ENCODE measurements at regions not wholly inside any gene's neighbourhood (a gene's known extent, or its start where the extent isn't known, plus 50 kb on each side); places are given as distances from the start of the nearest gene placed in this dataset.

- peak overlapping the region; percentile 50 for H3K4me3 ChIP-seq (ENCODE audit: low read length)
- peak overlapping the region; percentile 97 for H3K27ac ChIP-seq (ENCODE audit: low read length)
- H3K36me3 ChIP-seq (ENCODE audit: insufficient read depth, low read depth, low read length), result peaks cover 4% of the 10 kb centered on the region; the same call in 1 of the 2 replicates
- H3K4me1 ChIP-seq (ENCODE audit: insufficient read depth, low read length), result peaks cover 40% of the 10 kb centered on the region
- H3K9me3 ChIP-seq (ENCODE audit: insufficient read depth, low read depth, low read length), result no peaks in the 10 kb centered on the region
- no peaks in the 10 kb centered on the region for H3K27me3 ChIP-seq (ENCODE audit: insufficient read depth, low read length)
- peak overlapping the region; percentile 76 for H3K9ac ChIP-seq (ENCODE audit: low read depth, low read length)
These were observed 111.6 kb upstream of the PTPN13 start for GRCh38 chr4:86482306-86483172.

- peak overlapping the region; percentile 4 for H3K27ac ChIP-seq (ENCODE audit: low read length)
- H3K27me3 ChIP-seq (ENCODE audit: insufficient read depth, low read length), result no peaks in the 10 kb centered on the region
- H3K9me3 ChIP-seq (ENCODE audit: insufficient read depth, low read depth, low read length), result no peaks in the 10 kb centered on the region
- peak overlapping the region; percentile 2; the same call in 1 of the 2 replicates for H3K4me3 ChIP-seq (ENCODE audit: low read length)
- no peak overlapping the region for H3K9ac ChIP-seq (ENCODE audit: low read depth, low read length)
- H3K4me1 ChIP-seq (ENCODE audit: insufficient read depth, low read length), result peaks cover 40% of the 10 kb centered on the region
- peaks cover 4% of the 10 kb centered on the region; the same call in 1 of the 2 replicates for H3K36me3 ChIP-seq (ENCODE audit: insufficient read depth, low read depth, low read length)
These were observed 111.0 kb upstream of the PTPN13 start for GRCh38 chr4:86483173-86483490.

GRCh38 chr4:86483773-86484172 is 110.3 kb upstream of the PTPN13 start:
- H3K27me3 ChIP-seq (ENCODE audit: insufficient read depth, low read length), result no peaks in the 10 kb centered on the region
- H3K36me3 ChIP-seq (ENCODE audit: insufficient read depth, low read depth, low read length), result peaks cover 4% of the 10 kb centered on the region; the same call in 1 of the 2 replicates
- H3K27ac ChIP-seq (ENCODE audit: low read length), result peak overlapping the region; percentile 53
- no peak overlapping the region for H3K4me3 ChIP-seq (ENCODE audit: low read length)
- H3K4me1 ChIP-seq (ENCODE audit: insufficient read depth, low read length), result peaks cover 40% of the 10 kb centered on the region
- H3K9ac ChIP-seq (ENCODE audit: low read depth, low read length), result peak overlapping the region; percentile 43; the same call in 1 of the 2 replicates
- H3K9me3 ChIP-seq (ENCODE audit: insufficient read depth, low read depth, low read length), result no peaks in the 10 kb centered on the region

DNA sequence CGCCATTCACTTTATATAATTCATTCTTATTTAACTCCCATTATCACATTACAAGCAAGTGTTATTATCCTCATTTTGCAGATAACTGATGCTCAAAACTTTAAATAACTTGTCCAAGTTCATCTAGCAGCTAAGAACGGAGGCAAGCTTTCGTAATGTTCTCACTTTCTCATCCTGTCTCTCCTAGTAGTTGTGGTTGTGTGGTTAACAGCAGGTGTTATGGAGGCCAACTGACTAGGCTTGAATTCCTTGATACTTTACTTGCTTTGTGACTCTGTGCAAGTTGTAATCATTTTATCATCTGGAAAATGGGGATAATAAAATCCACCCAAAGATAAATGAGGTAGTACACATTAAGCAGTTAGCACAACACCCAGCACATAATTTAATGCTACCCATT is 109.9 kb upstream of the PTPN13 start:
- peaks cover 4% of the 10 kb centered on the region; the same call in 1 of the 2 replicates for H3K36me3 ChIP-seq (ENCODE audit: insufficient read depth, low read depth, low read length)
- peaks cover 40% of the 10 kb centered on the region for H3K4me1 ChIP-seq (ENCODE audit: insufficient read depth, low read length)
- H3K27ac ChIP-seq (ENCODE audit: low read length), result peak overlapping the region; percentile 53
- H3K9me3 ChIP-seq (ENCODE audit: insufficient read depth, low read depth, low read length), result no peaks in the 10 kb centered on the region
- no peaks in the 10 kb centered on the region for H3K27me3 ChIP-seq (ENCODE audit: insufficient read depth, low read length)
- H3K4me3 ChIP-seq (ENCODE audit: low read length), result no peak overlapping the region
- peak overlapping the region; percentile 43; the same call in 1 of the 2 replicates for H3K9ac ChIP-seq (ENCODE audit: low read depth, low read length)

GRCh38 chr4:86487738-86488348 is 106.3 kb upstream of the PTPN13 start:
- H3K9ac ChIP-seq (ENCODE audit: low read depth, low read length), result no peak overlapping the region
- no peak overlapping the region for H3K27ac ChIP-seq (ENCODE audit: low read length)
- H3K36me3 ChIP-seq (ENCODE audit: insufficient read depth, low read depth, low read length), result peaks cover 4% of the 10 kb centered on the region; the same call in 1 of the 2 replicates
- no peak overlapping the region for H3K4me3 ChIP-seq (ENCODE audit: low read length)
- no peaks in the 10 kb centered on the region for H3K27me3 ChIP-seq (ENCODE audit: insufficient read depth, low read length)
- H3K4me1 ChIP-seq (ENCODE audit: insufficient read depth, low read length), result peaks cover 19% of the 10 kb centered on the region
- H3K9me3 ChIP-seq (ENCODE audit: insufficient read depth, low read depth, low read length), result no peaks in the 10 kb centered on the region

GRCh38 chr4:86493460-86493859 is 100.7 kb upstream of the PTPN13 start:
- Histone ChIP-seq H3K9me3 (ENCODE audit: insufficient read depth, low read depth, low read length) (no peaks in the 10 kb centered on the region), H3K4me3 (ENCODE audit: low read length) (no peak overlapping the region), H3K27me3 (ENCODE audit: insufficient read depth, low read length) (no peaks in the 10 kb centered on the region), H3K27ac (ENCODE audit: low read length) (no peak overlapping the region), H3K36me3 (ENCODE audit: insufficient read depth, low read depth, low read length) (no peaks in the 10 kb centered on the region), H3K4me1 (ENCODE audit: insufficient read depth, low read length) (peaks cover 15% of the 10 kb centered on the region), H3K9ac (ENCODE audit: low read depth, low read length) (no peak overlapping the region)

GRCh38 chr4:86496094-86497080 is 97.7 kb upstream of the PTPN13 start:
- H3K36me3 ChIP-seq (ENCODE audit: insufficient read depth, low read depth, low read length), result no peaks in the 10 kb centered on the region
- H3K27ac ChIP-seq (ENCODE audit: low read length), result no peak overlapping the region
- no peaks in the 10 kb centered on the region for H3K27me3 ChIP-seq (ENCODE audit: insufficient read depth, low read length)
- H3K4me1 ChIP-seq (ENCODE audit: insufficient read depth, low read length), result peaks cover 12% of the 10 kb centered on the region
- H3K4me3 ChIP-seq (ENCODE audit: low read length), result no peak overlapping the region
- peak overlapping the region; percentile 10; the same call in 1 of the 2 replicates for H3K9ac ChIP-seq (ENCODE audit: low read depth, low read length)
- H3K9me3 ChIP-seq (ENCODE audit: insufficient read depth, low read depth, low read length), result no peaks in the 10 kb centered on the region

DNA sequence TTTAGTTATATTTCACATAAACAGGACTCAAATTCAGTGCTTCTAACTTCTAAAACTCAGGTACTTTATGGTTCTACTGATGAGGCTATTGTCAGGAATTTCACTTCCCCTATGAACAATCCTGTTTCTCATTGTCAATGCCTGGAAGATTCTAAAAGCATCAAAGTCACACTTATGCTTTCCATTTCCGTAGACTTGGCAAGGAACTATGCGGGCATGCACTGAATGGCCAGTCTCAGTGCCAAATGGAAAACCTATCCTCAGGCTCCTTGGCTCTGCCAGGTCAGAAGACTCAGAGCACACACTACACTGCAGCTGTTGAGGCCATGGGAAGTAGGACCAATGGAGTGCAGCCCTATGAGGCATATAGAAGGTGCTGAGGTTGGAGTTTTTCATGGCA is 97.0 kb upstream of the PTPN13 start:
- peaks cover 12% of the 10 kb centered on the region for H3K4me1 ChIP-seq (ENCODE audit: insufficient read depth, low read length)
- no peaks in the 10 kb centered on the region for H3K9me3 ChIP-seq (ENCODE audit: insufficient read depth, low read depth, low read length)
- H3K4me3 ChIP-seq (ENCODE audit: low read length), result no peak overlapping the region
- H3K9ac ChIP-seq (ENCODE audit: low read depth, low read length), result no peak overlapping the region
- H3K27ac ChIP-seq (ENCODE audit: low read length), result no peak overlapping the region
- H3K27me3 ChIP-seq (ENCODE audit: insufficient read depth, low read length), result no peaks in the 10 kb centered on the region
- H3K36me3 ChIP-seq (ENCODE audit: insufficient read depth, low read depth, low read length), result no peaks in the 10 kb centered on the region

DNA sequence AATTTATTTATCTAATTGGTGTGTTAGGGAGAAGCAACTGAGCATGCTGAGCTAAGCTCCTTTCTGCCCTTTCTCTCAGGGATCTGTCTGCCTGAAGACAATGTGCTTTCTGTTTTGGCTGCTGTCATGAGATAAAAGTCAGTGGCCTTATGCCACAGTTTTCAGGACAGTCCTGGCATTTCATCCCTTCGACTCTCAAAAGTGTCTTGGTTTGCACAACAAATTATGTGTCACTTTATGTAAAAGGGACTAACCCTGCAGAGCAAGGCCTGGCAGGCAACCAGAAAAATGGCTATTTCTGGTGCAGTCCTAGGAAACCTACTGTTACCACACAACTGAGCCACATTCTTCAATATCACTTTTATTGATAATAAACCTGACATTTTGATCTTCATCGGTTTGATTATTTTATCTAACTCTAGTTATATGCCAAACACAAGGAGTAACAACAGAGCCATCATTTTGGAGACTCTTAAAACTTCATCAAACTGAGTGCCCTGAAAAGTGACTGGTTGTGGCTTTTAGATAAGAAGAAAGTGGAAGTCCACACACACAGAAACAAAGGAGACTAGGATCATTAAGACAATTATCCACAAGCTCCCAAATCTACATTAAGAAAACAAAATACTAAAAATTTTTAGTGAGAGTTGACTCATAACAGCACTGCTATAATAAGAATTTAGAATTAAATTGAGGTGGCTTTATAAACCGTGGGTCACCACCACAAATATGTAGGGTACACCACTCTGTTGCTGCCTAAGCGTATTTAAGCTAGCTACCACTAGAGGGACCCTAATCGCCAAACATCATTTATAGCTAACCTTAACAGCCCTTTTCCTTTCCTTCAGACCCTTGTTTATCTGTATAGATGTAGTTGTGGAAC is 95.9 kb upstream of the PTPN13 start:
- H3K9me3 ChIP-seq (ENCODE audit: insufficient read depth, low read depth, low read length), result no peaks in the 10 kb centered on the region
- no peak overlapping the region for H3K4me3 ChIP-seq (ENCODE audit: low read length)
- H3K4me1 ChIP-seq (ENCODE audit: insufficient read depth, low read length), result peaks cover 6% of the 10 kb centered on the region
- H3K36me3 ChIP-seq (ENCODE audit: insufficient read depth, low read depth, low read length), result no peaks in the 10 kb centered on the region
- H3K27ac ChIP-seq (ENCODE audit: low read length), result no peak overlapping the region
- no peak overlapping the region for H3K9ac ChIP-seq (ENCODE audit: low read depth, low read length)
- no peaks in the 10 kb centered on the region for H3K27me3 ChIP-seq (ENCODE audit: insufficient read depth, low read length)

DNA sequence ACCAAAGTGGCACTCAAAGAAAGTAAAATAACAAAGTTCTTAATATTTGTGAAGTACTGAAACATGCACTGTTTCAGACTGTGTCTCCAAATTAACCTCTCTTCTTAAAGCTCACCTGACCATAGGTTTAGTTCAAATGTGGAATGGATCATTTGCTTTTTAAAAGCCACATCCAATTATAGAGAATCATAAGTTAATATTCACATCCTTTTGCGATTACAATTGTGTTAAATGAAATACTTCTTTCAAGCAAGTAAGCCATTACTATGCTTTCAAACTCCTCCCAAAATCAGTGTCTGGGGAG is 95.3 kb upstream of the PTPN13 start:
- no peak overlapping the region for H3K4me3 ChIP-seq (ENCODE audit: low read length)
- no peaks in the 10 kb centered on the region for H3K9me3 ChIP-seq (ENCODE audit: insufficient read depth, low read depth, low read length)
- H3K9ac ChIP-seq (ENCODE audit: low read depth, low read length), result no peak overlapping the region
- no peaks in the 10 kb centered on the region for H3K27me3 ChIP-seq (ENCODE audit: insufficient read depth, low read length)
- H3K4me1 ChIP-seq (ENCODE audit: insufficient read depth, low read length), result peaks cover under 1% of the 10 kb centered on the region
- no peaks in the 10 kb centered on the region for H3K36me3 ChIP-seq (ENCODE audit: insufficient read depth, low read depth, low read length)
- no peak overlapping the region for H3K27ac ChIP-seq (ENCODE audit: low read length)

DNA sequence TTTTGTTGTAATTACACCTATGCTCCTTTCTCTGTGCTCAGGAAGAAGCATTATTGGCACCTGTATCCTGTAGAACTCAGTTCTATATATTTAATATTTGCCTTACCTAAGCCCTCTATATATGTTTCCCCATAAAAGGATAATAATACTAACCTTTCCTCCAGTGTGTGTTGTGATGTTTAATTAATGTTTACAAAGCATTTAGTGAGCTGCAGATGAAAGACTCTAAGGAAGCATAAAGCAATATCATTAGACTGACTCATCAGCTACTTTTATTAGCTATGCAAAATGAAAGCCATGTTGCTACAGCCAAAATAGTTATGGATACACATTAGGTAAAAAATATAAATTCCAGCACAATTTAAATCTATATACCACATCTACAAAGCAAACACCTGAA is 93.6 kb upstream of the PTPN13 start:
- Histone ChIP-seq H3K27me3 (ENCODE audit: insufficient read depth, low read length) (no peaks in the 10 kb centered on the region), H3K4me3 (ENCODE audit: low read length) (no peak overlapping the region), H3K36me3 (ENCODE audit: insufficient read depth, low read depth, low read length) (no peaks in the 10 kb centered on the region), H3K27ac (ENCODE audit: low read length) (no peak overlapping the region), H3K9ac (ENCODE audit: low read depth, low read length) (no peak overlapping the region), H3K9me3 (ENCODE audit: insufficient read depth, low read depth, low read length) (no peaks in the 10 kb centered on the region), H3K4me1 (ENCODE audit: insufficient read depth, low read length) (no peaks in the 10 kb centered on the region; the same call in 1 of the 2 replicates)
